ENCODE measurements at regions not wholly inside any gene's neighbourhood (a gene's known extent, or its start where the extent isn't known, plus 50 kb on each side); places are given as distances from the start of the nearest gene placed in this dataset.

- DNase-seq (ENCODE audit: low read depth, low spot score), result no peak
Observed at GRCh38 chr2:51153236-51153635, 121.3 kb upstream of the NRXN1 start.

DNA sequence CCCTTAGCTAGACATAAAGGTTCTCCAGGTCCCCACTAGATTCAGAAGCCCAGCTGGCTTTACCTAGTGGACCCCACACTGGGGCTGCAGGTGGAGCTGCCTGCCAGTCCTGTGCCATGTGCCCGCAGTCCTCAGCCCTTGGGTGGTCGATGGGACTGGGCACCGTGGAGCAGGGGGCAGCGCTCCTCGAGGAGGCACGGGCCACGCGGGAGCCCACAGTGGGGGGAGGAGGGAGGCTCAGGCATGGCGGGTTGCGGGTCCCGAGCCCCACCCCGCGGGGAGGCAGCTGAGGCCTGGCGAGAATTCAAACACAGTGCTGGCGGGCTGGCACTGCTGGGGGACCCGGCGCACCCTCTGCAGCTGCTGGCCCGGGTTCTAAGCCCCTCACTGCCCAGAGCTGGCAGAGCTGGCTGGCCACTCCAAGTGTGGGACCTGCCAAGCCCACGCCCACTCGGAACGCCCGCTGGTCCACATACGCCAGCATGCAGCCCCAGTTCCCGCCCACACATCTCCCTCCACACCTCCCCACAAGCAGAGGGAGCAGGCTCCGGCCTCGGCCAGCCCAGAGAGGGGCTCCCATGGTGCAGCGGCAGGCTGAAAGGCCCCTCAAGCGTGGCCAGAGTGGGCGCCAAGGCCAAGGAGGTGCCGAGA is 119.7 kb upstream of the NRXN1 start:
- DNase-seq (ENCODE audit: low read depth, low spot score), result no peak

- DNase-seq (ENCODE audit: low read depth, low spot score), result no peak
Observed at GRCh38 chr2:51149725-51150124, 117.8 kb upstream of the NRXN1 start.

DNA sequence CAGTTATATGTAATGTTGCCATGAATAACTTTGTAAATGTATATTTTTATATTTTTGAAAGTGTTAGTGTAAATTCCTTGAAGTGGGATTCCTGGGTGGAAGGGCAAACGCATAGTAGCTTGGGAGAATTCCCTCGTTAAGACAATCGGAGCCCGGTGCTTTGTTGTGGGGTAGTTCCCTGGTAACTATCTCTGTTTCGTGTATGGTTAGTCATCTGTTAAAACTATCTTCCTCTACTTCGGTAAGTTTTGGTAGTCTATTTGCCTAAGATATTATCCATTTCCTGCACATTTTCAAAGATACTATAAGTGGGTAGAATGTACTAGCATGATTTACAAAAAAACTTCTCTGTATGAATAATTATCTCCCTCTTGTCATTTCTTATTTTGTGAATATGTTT is 113.8 kb upstream of the NRXN1 start:
- DNase-seq (ENCODE audit: low read depth, low spot score), result no peak

DNA sequence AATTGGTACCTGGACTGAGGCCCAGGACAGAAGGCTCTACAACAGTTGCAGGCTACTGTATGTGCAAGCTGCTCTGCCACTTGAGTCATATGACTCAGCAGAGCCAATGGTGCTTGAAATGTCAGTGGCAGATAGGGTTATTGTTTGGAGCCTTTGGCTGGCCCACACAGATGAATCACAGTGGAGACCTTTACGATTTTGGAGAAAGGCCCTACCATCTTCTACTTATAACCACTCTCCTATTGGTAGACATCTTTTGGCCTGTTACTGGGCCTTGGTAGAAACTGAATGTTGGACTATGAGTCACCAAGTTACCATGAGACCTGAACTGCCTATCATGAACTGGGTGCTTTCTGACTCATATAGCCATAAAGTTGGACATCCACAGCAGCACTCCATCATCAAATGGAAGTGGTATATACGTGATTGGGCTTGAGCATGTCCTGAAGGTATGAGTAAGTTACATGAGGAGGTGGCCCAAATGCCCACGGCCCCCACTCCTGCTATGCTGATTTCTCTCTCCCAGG is 88.9 kb upstream of the NRXN1 start:
- DNase-seq (ENCODE audit: low read depth, low spot score), result peak; percentile 2

GRCh38 chr2:51111532-51111931 is 79.6 kb upstream of the NRXN1 start:
- no peak for DNase-seq (ENCODE audit: low read depth, low spot score)

- DNase-seq (ENCODE audit: low read depth, low spot score), result no peak
Observed at GRCh38 chr2:51108794-51109193, 76.9 kb upstream of the NRXN1 start.

GRCh38 chr2:51107841-51108240 is 75.9 kb upstream of the NRXN1 start:
- DNase-seq (ENCODE audit: low read depth, low spot score), result no peak

- no peak for DNase-seq (ENCODE audit: low read depth, low spot score)
Observed at GRCh38 chr2:51105811-51106210, 73.9 kb upstream of the NRXN1 start.

GRCh38 chr2:51103205-51103604 is 71.3 kb upstream of the NRXN1 start:
- DNase-seq (ENCODE audit: low read depth, low spot score), result peak; percentile 39

DNA sequence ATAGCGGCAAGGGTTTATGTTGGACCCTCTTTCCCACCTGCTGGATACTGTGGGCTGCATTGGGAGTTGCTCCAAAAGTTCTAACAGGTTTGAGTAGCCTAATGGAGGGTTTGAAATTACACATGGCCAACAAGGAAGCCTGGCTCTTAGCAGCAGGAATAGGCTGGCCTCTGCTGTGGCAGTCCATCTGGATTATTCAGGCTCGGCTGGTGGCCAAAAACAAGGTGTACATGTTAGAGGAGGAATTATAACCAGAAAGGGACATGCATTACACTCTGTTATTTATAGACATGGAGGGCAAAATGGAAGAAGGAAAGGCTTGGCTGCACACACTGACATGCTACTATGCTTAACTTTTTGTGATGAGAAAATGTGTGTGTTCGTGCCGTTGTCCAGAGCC is 61.1 kb upstream of the NRXN1 start:
- no peak for DNase-seq (ENCODE audit: low read depth, low spot score)

- no peak for DNase-seq (ENCODE audit: low read depth, low spot score)
Observed at GRCh38 chr2:51085420-51086068, 53.6 kb upstream of the NRXN1 start.

- no peak for DNase-seq (ENCODE audit: low read depth, low spot score)
Observed at GRCh38 chr2:51084750-51085149, 52.8 kb upstream of the NRXN1 start.
